HG02973 (cell line): ENCODE measurements at regions not wholly inside any gene's neighbourhood (a gene's known extent, or its start where the extent isn't known, plus 50 kb on each side); places are given as distances from the start of the nearest gene placed in this dataset.
"Not testable (repeated sequence)": the region's sequence is repeated elsewhere in the genome, so short reads cannot be mapped to it uniquely, and the experiment has no call there.

Source experiments
- ATAC-seq: cut with Tn5 transposase; IDR thresholded peaks from one replicate; pipeline ENCODE4 v1.9.1; 2021; ENCODE audit warnings: moderate library complexity; ENCODE audit not compliant: unreplicated experiment

DNA sequence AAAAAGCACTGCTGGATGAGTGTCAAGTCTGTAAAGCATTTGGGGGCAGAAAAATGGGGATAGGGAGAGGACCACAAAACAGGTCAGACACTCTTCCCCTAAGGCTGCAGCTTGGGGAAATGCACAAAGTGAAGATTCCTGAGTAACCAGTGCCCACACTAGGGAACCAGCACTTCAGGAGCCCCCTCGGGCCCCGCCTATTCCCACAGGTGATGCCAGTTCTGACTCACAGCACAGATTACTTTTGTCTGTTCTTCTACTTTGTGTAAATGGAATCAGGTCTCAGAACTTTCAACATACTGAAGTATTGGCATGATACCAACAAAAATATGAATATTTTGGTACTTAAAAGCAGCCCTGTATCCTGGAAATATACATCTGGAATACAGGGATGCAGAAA, 112.5 kb downstream of the ADRA2C start:
- ATAC-seq = no peak

DNA sequence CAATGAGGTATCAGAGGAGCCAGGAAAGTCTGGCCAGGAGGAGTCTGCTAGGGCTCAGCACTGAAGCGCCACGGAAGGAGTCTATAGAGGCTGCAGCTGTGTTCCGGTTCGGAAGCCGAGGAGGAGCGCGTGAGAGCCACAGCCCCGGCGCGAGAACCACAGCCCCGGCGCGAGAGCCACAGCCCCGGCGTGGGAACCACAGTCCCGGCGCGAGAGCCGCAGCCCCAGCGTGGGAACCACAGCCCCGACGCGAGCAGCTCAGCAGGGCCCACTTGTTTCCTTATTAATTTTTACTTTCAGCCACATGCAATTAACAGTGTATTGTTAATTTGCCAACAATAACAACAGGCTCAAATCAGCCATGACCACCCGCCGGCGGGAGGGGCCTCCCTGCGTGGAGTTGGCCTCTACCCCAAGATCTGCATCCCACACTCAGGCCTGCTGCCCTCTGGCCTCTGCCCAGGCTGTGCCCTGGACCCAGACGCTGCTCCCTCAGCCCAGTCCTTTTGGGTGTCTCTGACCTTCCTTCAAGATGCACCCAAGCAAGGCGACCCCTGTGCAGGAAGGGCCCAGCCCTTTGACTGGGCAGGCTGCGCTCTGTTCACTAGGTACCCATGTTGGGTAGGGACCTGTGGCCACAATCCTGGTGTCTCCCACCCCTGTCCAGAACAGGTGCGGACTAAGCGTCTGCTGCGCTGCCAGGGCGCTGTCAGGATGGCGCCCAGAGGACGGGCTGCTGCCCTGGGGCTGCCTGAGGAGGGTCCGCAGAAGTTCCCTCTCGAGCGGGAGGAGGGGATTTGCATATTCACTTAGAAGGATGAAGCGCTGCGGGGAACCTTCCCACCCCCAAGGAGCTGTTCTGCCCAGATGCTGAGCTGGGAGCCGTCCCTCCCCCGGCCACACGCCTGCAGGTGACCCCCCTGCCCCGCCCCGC, 113.8 kb downstream of the ADRA2C start:
- no peak for ATAC-seq

GRCh38 chr4:3880615-3881120, 114.5 kb downstream of the ADRA2C start:
- no peak for ATAC-seq

DNA sequence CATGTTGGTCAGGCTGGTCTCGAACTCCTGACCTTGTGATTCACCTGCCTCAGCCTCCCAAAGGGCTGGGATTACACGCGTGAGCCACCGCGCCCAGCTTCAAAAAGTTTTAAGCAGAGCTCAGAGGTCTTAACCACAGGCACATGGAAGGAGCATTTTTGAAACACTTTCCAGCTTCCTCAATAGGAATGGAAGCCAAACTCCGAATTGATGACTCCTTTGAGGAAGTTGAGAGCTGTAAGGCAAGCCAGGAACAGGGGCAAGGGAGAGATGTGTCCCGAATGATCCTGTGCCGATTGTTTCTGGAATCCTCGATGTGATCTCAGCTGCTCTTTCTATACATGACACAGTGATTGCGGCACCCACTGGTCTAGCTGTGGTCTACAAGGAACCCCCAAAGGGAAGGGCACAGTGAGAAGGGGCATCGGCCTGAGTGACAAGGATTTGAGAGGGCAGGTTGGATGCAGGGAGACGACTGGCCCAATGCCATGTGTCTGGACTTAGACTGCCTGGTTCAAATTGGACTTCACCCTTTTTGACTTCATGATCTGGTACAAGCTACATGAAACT, 116.2 kb downstream of the ADRA2C start:
- ATAC-seq = not testable (repeated sequence)

GRCh38 chr4:3884261-3884660, 118.1 kb downstream of the ADRA2C start:
- ATAC-seq = not testable (repeated sequence)

- ATAC-seq = not testable (repeated sequence)
Observed at GRCh38 chr4:3893590-3893989, 127.4 kb downstream of the ADRA2C start.

GRCh38 chr4:3894086-3894959, 128.1 kb downstream of the ADRA2C start:
- not testable (repeated sequence) for ATAC-seq

DNA sequence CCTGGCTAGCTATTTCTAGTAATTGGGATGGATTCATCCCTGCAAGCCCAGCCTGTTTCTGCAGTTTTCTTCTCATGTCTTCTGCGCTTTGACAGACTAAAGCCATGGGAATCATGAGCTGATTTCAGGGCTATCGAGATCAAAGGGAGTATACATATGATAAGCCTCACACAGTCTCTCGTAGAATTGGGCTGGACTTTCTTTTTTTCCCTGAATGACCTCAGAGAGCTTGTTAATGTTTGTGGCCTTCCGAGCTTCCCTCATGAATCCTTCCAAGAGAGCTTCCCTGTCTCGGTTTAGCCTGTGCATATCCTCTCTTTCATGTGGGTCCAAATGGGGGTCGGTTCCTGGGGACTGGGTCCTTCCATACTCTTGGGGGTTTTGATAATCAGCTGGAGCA, 130.3 kb downstream of the ADRA2C start:
- no peak for ATAC-seq

- ATAC-seq = not testable (repeated sequence)
Observed at GRCh38 chr4:3896871-3897578, 130.8 kb downstream of the ADRA2C start.

DNA sequence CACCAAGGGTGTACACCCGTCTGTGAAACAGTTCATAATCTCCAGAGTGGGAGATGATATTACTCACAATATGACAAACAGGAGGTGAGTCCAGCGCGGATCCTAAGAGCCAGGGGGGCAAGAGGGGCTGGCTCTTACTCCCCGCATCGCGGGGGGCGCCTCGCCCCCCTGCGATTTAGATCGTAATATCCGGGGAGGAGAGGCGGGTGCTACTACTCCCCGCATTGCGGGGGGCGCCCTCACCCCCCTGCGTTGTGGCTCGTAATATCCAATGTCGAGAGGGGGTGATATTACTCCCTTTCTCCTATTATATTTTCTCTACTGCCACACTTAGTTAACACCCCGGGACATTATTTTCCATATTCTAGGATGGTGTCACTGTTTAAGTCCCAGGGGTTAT, 131.9 kb downstream of the ADRA2C start:
- ATAC-seq = no peak

- ATAC-seq = not testable (repeated sequence)
Observed at GRCh38 chr4:3898928-3899327, 132.7 kb downstream of the ADRA2C start.

DNA sequence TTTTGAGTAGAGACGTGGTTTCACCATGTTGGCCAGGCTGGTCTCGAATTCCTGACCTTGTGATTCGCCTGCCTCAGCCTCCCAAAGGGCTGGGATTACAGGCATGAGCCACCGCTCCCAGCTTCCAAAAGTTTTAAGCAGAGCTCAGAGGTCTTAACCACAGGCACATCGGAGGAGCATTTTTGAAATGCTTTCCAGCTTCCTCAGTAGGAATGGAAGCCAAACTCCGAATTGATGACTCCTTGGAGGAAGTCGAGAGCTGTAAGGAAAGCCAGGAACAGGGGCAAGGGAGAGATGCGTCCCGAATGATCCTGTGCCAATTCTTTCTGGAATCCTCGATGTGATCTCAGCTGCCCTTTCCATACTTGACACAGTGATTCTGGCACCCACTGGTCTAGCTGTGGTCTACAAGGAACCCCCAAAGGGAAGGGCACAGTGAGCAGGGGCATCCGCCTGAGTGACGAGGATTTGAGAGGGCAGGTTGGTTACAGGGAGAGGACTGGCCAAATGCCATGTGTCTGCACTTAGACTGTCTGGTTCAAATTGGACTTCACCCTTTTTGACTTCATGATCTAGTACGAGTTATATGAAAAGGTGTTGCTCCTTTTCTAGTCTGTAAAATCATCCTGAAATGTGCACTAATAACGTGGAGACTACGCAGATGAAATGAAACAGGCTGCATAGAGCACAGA, 138.2 kb downstream of the ADRA2C start:
- ATAC-seq = not testable (repeated sequence)

- ATAC-seq = not testable (repeated sequence)
Observed at GRCh38 chr4:3909616-3910015, 143.4 kb downstream of the ADRA2C start.

DNA sequence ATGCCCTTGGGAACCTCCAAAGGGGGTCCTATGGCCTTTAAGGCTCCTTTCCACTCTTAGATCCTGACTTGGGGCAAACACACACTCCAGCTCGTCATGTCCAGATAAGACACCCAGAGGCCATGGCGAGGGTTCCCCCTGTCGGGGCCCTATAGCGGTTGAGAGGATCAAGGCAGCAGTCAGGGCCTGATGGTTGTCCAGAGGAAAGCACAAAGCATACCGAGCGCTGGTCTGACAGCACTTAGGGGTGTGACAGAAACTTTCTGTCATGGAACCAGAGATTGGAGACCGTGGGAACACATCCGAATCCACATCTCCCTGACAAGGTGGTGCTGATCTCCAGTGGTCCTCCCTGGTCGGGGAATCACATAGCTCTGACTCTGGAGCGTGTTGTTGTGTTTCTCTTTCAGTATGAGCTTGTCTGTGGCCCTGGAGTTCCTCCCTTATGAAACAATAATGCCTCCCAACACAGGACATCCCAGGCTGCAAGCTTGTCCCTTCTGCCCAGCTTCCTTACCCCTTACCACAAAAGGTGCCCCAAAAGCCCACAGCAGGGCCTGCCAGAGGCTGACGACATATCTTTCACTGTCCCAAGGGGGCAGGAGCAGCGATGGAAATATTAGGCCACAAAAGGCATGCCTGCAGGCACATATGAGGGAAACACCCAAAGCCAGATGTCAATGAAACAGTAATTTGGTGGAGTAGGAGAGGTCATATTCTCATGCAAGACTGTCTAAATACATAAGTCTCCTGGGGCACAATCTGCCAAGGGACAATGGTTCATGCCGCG, 144.2 kb downstream of the ADRA2C start:
- not testable (repeated sequence) for ATAC-seq

- no peak for ATAC-seq
Observed at GRCh38 chr4:3911252-3911856, 145.2 kb downstream of the ADRA2C start.

GRCh38 chr4:3914511-3914910, 148.3 kb downstream of the ADRA2C start:
- not testable (repeated sequence) for ATAC-seq

DNA sequence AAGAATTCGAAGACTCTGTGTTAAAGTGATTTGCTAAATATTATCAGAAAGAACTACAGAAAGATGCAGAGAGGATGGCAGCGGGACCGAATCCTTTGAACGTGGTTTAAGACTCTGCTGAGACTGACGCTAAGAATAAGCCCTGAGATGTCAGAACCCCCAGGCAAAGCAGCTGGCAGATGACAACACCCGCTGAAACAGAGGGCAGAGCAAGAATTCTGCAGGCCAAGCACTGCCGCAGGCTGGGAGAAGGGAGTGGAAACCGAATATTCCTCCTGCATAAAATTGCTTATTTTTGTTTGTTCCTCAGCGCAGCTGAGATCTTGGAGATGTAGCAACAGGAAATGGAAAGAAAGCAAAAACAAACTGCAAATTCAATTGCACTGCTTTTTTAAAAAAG, 153.3 kb downstream of the ADRA2C start:
- ATAC-seq = not testable (repeated sequence)

GRCh38 chr4:3921902-3922301, 155.7 kb downstream of the ADRA2C start:
- not testable (repeated sequence) for ATAC-seq

DNA sequence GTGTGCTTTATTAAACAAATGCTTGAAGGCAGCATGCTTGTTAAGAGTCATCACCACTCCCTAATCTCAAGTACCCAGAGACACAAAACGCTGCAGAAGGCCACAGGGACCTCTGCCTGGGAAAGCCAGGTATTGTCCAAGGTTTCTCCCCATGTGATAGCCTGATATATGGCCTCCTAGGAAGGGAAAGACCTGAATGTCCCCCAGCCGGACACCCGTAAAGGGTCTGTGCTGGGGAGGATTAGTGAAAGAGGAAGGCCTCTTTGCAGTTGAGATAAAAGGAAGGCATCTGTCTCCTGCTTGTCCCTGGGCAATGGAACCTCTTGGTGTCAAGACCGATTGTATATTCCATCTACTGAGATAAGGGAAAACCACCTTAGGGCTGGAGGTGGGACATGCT, 159.7 kb downstream of the ADRA2C start:
- not testable (repeated sequence) for ATAC-seq
